ENCODE measurements at regions not wholly inside any gene's neighbourhood (a gene's known extent, or its start where the extent isn't known, plus 50 kb on each side); places are given as distances from the start of the nearest gene placed in this dataset.

DNA sequence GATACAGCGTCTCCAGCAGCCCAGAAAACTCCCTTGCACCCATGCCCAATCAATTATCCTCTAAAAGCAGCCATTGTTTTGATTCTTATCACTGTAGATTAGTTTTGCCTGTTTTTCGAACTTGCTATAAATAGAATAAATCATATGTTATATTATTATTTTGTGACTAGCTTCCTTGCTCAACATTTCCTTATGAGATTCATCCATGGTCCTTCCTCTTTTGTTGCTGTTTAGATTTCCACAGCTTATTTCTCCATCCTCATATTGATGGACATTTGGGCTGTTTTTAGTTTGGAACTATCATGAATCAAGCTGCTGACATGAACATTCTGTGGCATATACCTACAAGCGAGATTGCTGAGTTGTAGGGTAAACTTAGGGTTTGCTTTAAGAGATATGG is 595.3 kb downstream of the BCOR start:
- Mint-ChIP-seq H3K27ac (no peak overlapping the region), H3K27me3 (ENCODE audit: low read depth, poor library complexity) (peaks cover 12% of the 10 kb centered on the region), H3K36me3 (ENCODE audit: low read depth) (no peaks in the 10 kb centered on the region), H3K4me3 (no peak overlapping the region), H3K4me1 (peaks cover 15% of the 10 kb centered on the region), H3K9me3 (peaks cover under 1% of the 10 kb centered on the region)
- TF ChIP-seq, protein P1, sequence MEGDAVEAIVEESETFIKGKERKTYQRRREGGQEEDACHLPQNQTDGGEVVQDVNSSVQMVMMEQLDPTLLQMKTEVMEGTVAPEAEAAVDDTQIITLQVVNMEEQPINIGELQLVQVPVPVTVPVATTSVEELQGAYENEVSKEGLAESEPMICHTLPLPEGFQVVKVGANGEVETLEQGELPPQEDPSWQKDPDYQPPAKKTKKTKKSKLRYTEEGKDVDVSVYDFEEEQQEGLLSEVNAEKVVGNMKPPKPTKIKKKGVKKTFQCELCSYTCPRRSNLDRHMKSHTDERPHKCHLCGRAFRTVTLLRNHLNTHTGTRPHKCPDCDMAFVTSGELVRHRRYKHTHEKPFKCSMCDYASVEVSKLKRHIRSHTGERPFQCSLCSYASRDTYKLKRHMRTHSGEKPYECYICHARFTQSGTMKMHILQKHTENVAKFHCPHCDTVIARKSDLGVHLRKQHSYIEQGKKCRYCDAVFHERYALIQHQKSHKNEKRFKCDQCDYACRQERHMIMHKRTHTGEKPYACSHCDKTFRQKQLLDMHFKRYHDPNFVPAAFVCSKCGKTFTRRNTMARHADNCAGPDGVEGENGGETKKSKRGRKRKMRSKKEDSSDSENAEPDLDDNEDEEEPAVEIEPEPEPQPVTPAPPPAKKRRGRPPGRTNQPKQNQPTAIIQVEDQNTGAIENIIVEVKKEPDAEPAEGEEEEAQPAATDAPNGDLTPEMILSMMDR (IDR thresholded peaks at IDR 0.05): no peak
- DNase-seq: no peak

DNA sequence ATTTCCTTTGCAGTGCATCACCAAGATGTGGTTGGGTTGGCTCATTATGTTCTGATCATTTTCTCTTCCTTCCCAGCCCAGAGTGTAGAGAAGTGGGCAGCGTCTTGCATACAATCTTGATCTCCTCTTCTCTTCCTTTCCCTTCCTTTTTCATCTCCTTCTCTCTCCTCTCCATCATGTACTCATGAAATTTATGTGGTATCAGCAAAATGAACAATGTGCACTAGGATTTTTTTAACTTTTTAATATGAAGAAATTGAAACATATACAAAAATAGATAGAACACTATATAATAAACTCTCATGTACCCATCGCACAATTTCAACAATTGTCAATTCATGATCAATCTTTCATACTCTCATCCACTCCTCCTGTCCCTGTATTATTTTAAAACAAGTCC is 593.5 kb downstream of the BCOR start:
- TF ChIP-seq, protein P1 (IDR thresholded peaks at IDR 0.05): no peak
- Mint-ChIP-seq H3K4me1 (peaks cover 15% of the 10 kb centered on the region), H3K9me3 (peaks cover 11% of the 10 kb centered on the region), H3K27me3 (ENCODE audit: low read depth, poor library complexity) (peaks cover 11% of the 10 kb centered on the region), H3K27ac (no peak overlapping the region), H3K36me3 (ENCODE audit: low read depth) (no peaks in the 10 kb centered on the region), H3K4me3 (no peak overlapping the region)
- no peak for DNase-seq

DNA sequence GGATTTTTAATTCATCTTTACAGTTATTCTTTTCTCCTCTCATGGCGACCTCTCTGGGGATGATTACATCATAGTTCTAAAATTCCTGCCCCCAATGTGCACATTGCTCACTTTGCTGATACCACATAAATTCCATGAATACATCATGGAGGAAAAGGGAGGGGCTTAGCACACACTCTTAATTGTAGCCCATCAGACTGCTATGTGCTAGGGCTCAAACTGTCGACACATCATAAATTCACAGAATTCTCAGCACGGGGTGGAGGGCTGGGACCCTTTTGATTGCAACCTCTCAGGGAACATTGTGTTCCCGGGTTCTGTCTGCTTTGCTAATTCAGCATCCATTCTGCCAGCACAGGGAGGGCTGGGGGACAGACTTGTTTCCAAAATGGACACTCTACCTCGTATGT is 592.9 kb downstream of the BCOR start:
- no peak overlapping the region for H3K4me3 Mint-ChIP-seq
- DNase-seq: peak; percentile 15
- TF ChIP-seq, protein P1 (IDR thresholded peaks at IDR 0.05): no peak
- peaks cover 11% of the 10 kb centered on the region for H3K27me3 Mint-ChIP-seq (ENCODE audit: low read depth, poor library complexity)
- H3K27ac Mint-ChIP-seq: no peak overlapping the region
- H3K9me3 Mint-ChIP-seq: peaks cover 17% of the 10 kb centered on the region
- peaks cover 15% of the 10 kb centered on the region for H3K4me1 Mint-ChIP-seq
- H3K36me3 Mint-ChIP-seq (ENCODE audit: low read depth): no peaks in the 10 kb centered on the region

DNA sequence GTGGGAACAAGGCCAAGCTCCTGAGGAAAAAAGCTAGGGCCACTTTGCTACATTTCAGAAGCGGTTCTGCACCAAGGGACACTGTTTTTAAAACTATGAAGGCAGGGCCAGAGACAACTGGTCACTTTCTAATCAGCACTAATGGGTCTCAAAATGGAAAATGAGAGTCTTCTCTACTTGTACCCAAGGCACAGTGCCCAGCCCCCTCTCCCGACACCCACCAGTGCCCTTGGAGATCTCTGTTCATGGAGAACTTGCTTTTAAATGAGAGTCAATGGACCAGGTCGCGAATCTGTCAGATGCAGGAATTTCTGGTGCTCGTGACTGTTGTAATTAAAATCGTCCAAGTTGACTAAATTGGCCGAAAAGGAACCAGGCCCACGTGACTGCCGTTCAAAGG is 591.6 kb downstream of the BCOR start:
- Mint-ChIP-seq H3K4me1 (peaks cover 15% of the 10 kb centered on the region), H3K9me3 (peaks cover 26% of the 10 kb centered on the region), H3K4me3 (no peak overlapping the region), H3K27ac (no peak overlapping the region), H3K36me3 (ENCODE audit: low read depth) (no peaks in the 10 kb centered on the region), H3K27me3 (ENCODE audit: low read depth, poor library complexity) (peaks cover 13% of the 10 kb centered on the region)
- DNase-seq: no peak
- TF ChIP-seq, protein P1 (IDR thresholded peaks at IDR 0.05): no peak

DNA sequence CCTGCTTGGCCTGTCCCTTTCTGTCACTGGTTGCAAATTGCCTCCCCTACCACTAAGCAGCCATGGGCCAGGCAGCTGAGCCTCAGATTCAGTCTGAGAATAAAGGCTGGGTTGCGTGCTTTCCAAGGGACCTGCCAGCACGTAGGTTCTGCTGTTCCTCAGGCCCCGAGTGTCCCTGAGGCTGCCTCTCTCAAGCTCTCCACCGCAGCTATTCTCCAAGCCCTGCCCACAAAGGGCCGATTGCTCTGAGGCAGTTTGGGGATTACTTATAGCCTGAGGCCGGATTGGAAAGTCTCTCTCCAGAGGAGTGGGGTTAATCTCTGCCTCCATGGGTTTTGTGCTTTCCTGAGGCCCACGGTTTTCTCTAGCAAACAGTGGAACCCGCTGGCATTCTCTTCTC is 590.7 kb downstream of the BCOR start:
- TF ChIP-seq, protein P1 (IDR thresholded peaks at IDR 0.05): no peak
- H3K4me1 Mint-ChIP-seq: peaks cover 15% of the 10 kb centered on the region
- DNase-seq: no peak
- H3K27ac Mint-ChIP-seq: no peak overlapping the region
- peaks cover 19% of the 10 kb centered on the region for H3K27me3 Mint-ChIP-seq (ENCODE audit: low read depth, poor library complexity)
- peaks cover 26% of the 10 kb centered on the region for H3K9me3 Mint-ChIP-seq
- H3K36me3 Mint-ChIP-seq (ENCODE audit: low read depth): no peaks in the 10 kb centered on the region
- no peak overlapping the region for H3K4me3 Mint-ChIP-seq

DNA sequence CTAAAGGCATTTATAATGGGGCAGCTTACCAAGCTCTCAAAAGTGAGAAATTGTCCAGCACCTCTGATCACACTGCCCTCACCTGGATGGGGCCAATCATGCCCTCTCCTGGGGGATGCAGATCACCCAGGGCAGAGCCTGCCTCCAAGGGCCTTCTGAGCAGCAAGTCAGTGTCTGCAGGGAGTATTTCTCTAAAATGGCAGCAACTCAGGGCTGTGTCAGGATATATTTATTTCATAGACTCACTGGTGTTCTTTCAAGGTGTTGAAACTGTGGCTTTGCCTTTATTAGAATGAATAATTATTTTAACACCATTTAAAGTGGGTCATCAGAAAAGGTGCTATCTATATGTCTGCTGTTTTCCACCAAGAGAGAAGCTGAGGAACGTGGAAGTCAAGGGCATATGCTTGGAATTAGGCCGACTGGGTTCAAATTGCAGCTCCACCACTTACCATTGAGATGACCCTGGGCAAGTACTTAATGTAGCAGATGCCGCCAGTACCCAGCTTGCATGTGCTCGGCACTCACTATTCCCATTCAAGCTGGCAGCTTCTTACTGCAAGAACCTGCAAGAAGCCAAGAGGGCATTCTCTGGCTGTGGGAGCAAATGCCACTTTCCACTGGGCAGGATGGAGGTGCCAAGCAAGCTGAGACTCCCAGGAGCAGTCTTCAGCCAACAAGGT is 590.0 kb downstream of the BCOR start:
- Mint-ChIP-seq H3K27ac (no peak overlapping the region), H3K4me1 (peaks cover 15% of the 10 kb centered on the region), H3K9me3 (peaks cover 30% of the 10 kb centered on the region), H3K4me3 (no peak overlapping the region), H3K27me3 (ENCODE audit: low read depth, poor library complexity) (peaks cover 20% of the 10 kb centered on the region), H3K36me3 (ENCODE audit: low read depth) (no peaks in the 10 kb centered on the region)
- no peak for DNase-seq
- TF ChIP-seq, protein P1 (IDR thresholded peaks at IDR 0.05): no peak

All from nephron progenitor cell (in vitro differentiated cells).